HCT116 (cell line): ENCODE measurements at regions not wholly inside any gene's neighbourhood (a gene's known extent, or its start where the extent isn't known, plus 50 kb on each side); places are given as distances from the start of the nearest gene placed in this dataset.

Experiments used
- ATAC-seq: fragments of 200-7000 bp; cut with Tn5 transposase; 2 replicates; pipeline ENCODE4 v1.9.1; 2020; ENCODE audit warnings: mild to moderate bottlenecking, moderate library complexity
- BruUV-seq: library from RNA; stranded (reverse); fragments of 400-500 nt; replicated peaks from 2 replicates; lab custom pipeline; 2021; lab: Mats Ljungman, UMichigan
- CTCF ChIA-PET: fragments of 300-600 bp; sonication (Branson Sonifier 250); formaldehyde crosslinking; loops from one replicate; lab custom pipeline; 2021; ENCODE audit warnings: antibody characterized with exemption; lab: Charles Lee
- POLR2A ChIA-PET: fragments of 300-600, 350-600 bp; sonication (Branson Sonifier 250); formaldehyde crosslinking; loops from one replicate; lab custom pipeline; 2021; ENCODE audit warnings: antibody characterized with exemption; lab: Charles Lee
- RAD21 ChIA-PET, 2 experiments: fragments of 300-600 bp; sonication (Branson Sonifier 250); formaldehyde crosslinking; loops; one replicate each; lab custom pipeline; 2023; ENCODE audit warnings: low total read pairs in 2 of 2; ENCODE audit not compliant: uncharacterized antibody in 2 of 2, unreplicated experiment in 2 of 2, low non-redundant PET in 1 of 2; lab: Charles Lee
- DNase-seq: peaks from one replicate; pipeline ENCODE4 v3.0.0-alpha.2; 2010; ENCODE audit warnings: low read depth, low spot score
- H2AFZ ChIP-seq: fragments of 200-600 bp; shearing (Covaris generic), sonication (generic); 2 replicates; pipeline ENCODE4 v1.6.1; 2017; ENCODE audit warnings: low read depth, mixed run types, mixed read lengths, antibody characterized with exemption, low read length; ENCODE audit not compliant: poor library complexity, severe bottlenecking
- H3K27ac ChIP-seq: 2 replicates; pipeline ENCODE4 v1.5.1; 2012; ENCODE audit warnings: low read depth, low read length
- H3K27me3 ChIP-seq: fragments of 200-600 bp; sonication (generic); 2 replicates; pipeline ENCODE4 v1.6.1; 2016; ENCODE audit warnings: mixed run types, low read length, mixed read lengths; ENCODE audit not compliant: insufficient read depth
- H3K36me3 ChIP-seq, 2 experiments: fragments of 200-500 bp in 1 of 2; fragments of 200-600 bp in 1 of 2; sonication (Bioruptor generic) in 1 of 2; sonication (generic) in 1 of 2; 2 replicates each; pipeline versions ENCODE4 v1.5.1 to v1.6.1; 2014 to 2016; ENCODE audit warnings: low read length in 2 of 2, inconsistent platforms in 1 of 2, mixed read lengths in 1 of 2, mixed run types in 1 of 2; ENCODE audit not compliant: insufficient read depth in 2 of 2, control insufficient read depth in 1 of 2
- H3K4me1 ChIP-seq, 2 experiments: fragments of 200-600 bp in 1 of 2; sonication (generic) in 1 of 2; 2 replicates each; pipeline versions ENCODE4 v1.5.1 to v1.6.1; 2012 to 2017; ENCODE audit warnings: low read length in 2 of 2, inconsistent platforms in 1 of 2, mild to moderate bottlenecking in 1 of 2, mixed read lengths in 1 of 2, mixed run types in 1 of 2, moderate library complexity in 1 of 2; ENCODE audit not compliant: insufficient read depth in 2 of 2, control insufficient read depth in 1 of 2
- H3K4me2 ChIP-seq: fragments of 200-600 bp; sonication (generic); 2 replicates; pipeline ENCODE4 v1.6.1; 2017; ENCODE audit warnings: mixed run types, low read length, mixed read lengths
- H3K4me3 ChIP-seq, 2 experiments: fragments of 200-600 bp in 1 of 2; sonication (generic) in 1 of 2; replicated peaks in 1 of 2; 2 replicates each; pipeline ENCODE4 v1.5.1; 2011 to 2016; ENCODE audit warnings: low read length in 2 of 2, control low read depth in 1 of 2, low read depth in 1 of 2, mild to moderate bottlenecking in 1 of 2, mixed read lengths in 1 of 2, mixed run types in 1 of 2
- H3K79me2 ChIP-seq: fragments of 200-600 bp; sonication (generic); 2 replicates; pipeline ENCODE4 v1.6.1; 2017; ENCODE audit warnings: mild to moderate bottlenecking, mixed run types, low read length, moderate library complexity, mixed read lengths; ENCODE audit not compliant: insufficient read depth
- H3K9ac ChIP-seq: fragments of 200-600 bp; sonication (generic); 2 replicates; pipeline ENCODE4 v1.6.1; 2016; ENCODE audit warnings: low read length, mixed read lengths
- H3K9me2 ChIP-seq: fragments of 200-600 bp; sonication (generic), shearing (Covaris generic); 2 replicates; pipeline ENCODE4 v1.6.1; 2017; ENCODE audit warnings: mixed run types, mild to moderate bottlenecking, moderate library complexity; ENCODE audit not compliant: insufficient read depth
- H3K9me3 ChIP-seq, 2 experiments: fragments of 200-500 bp in 1 of 2; fragments of 200-600 bp in 1 of 2; sonication (Bioruptor generic) in 1 of 2; sonication (generic) in 1 of 2; 2 replicates each; pipeline ENCODE4 v1.6.1; 2014 to 2017; ENCODE audit warnings: low read length in 2 of 2, mixed read lengths in 2 of 2, inconsistent platforms in 1 of 2, low read depth in 1 of 2, mild to moderate bottlenecking in 1 of 2, mixed run types in 1 of 2, moderate library complexity in 1 of 2; ENCODE audit not compliant: control insufficient read depth in 1 of 2, insufficient read depth in 1 of 2
- H4K20me1 ChIP-seq: fragments of 200-600 bp; sonication (generic), shearing (Covaris generic); 2 replicates; pipeline ENCODE4 v1.6.1; 2017; ENCODE audit warnings: mixed run types, mild to moderate bottlenecking, moderate library complexity; ENCODE audit not compliant: insufficient read depth
- CBX3 ChIP-seq: IDR thresholded peaks from 2 replicates; pipeline ENCODE4 v1.6.1; 2012; ENCODE audit warnings: low read depth
- CTCF ChIP-seq, 3 experiments: fragments of 200-600 bp in 1 of 3; sonication (generic) in 1 of 3; IDR thresholded peaks in 2 of 3; conservative IDR thresholded peaks in 1 of 3; 2 replicates each; pipeline ENCODE4 v1.5.1; 2012 to 2017; ENCODE audit warnings: low read depth in 2 of 3, low read length in 2 of 3, antibody characterized with exemption in 1 of 3, borderline replicate concordance in 1 of 3, control low read depth in 1 of 3, mild to moderate bottlenecking in 1 of 3, mixed read lengths in 1 of 3, mixed run types in 1 of 3, moderate library complexity in 1 of 3; ENCODE audit not compliant: insufficient read depth in 1 of 3
- EGR1 ChIP-seq: IDR thresholded peaks from 2 replicates; pipeline ENCODE4 v1.6.1; 2012; ENCODE audit warnings: low read depth
- EZH2 ChIP-seq: fragments of 200-600 bp; sonication (generic); IDR thresholded peaks from 2 replicates; pipeline ENCODE4 v1.6.1; 2017; ENCODE audit warnings: antibody characterized with exemption, mixed run types
- EZH2phosphoT487 ChIP-seq: fragments of 200-600 bp; IDR thresholded peaks from 2 replicates; pipeline ENCODE4 v1.6.1; 2018; ENCODE audit warnings: antibody characterized with exemption, borderline replicate concordance
- MAX ChIP-seq: IDR thresholded peaks from 2 replicates; pipeline ENCODE4 v1.6.1; 2012
- POLR2AphosphoS5 ChIP-seq: IDR thresholded peaks from 2 replicates; pipeline ENCODE4 v1.6.1; 2011; ENCODE audit warnings: mild to moderate bottlenecking, low read depth, low read length, moderate library complexity
- SP1 ChIP-seq: IDR thresholded peaks from 2 replicates; pipeline ENCODE4 v1.6.1; 2012; ENCODE audit warnings: low read depth
- SRF ChIP-seq: IDR thresholded peaks from 2 replicates; pipeline ENCODE4 v1.6.1; 2012; ENCODE audit warnings: low read depth
- ZNF274 ChIP-seq: fragments of 200-500 bp; sonication (Bioruptor generic); IDR thresholded peaks from 2 replicates; pipeline ENCODE4 v1.6.1; 2014; ENCODE audit warnings: mild to moderate bottlenecking, low read depth, low read length, inconsistent platforms
- intact Hi-C: fragments of 100-400 bp; cut with micrococcal nuclease; formaldehyde crosslinking; loops from 2 replicates; pipeline ENCODE4 v1.10.0; 2022

GRCh38 chrX:149120459-149120858 is 384.6 kb downstream of the IDS start:
- H3K4me3 ChIP-seq, result no peak overlapping the region
- no peak for DNase-seq
- ATAC-seq, result no peak
- H3K9me3 ChIP-seq, result no peaks in the 10 kb centered on the region
- BruUV-seq, result no TSS peak
- ChIA-PET CTCF (no interaction called here), POLR2A (no interaction called here), RAD21 (no interaction called here)
- no peaks in the 10 kb centered on the region for H4K20me1 ChIP-seq
- no peaks in the 10 kb centered on the region for H3K36me3 ChIP-seq
- no peaks in the 10 kb centered on the region for H3K4me1 ChIP-seq
- TF ChIP-seq POLR2AphosphoS5 (no peak), CTCF (IDR thresholded peaks at IDR 0.05 in 2 of 3, conservative IDR thresholded peaks at IDR 0.05 in 1 of 3; ENCODE audit: borderline replicate concordance in 1 of 3, insufficient read depth in 1 of 3, low read depth in 2 of 3, low read length in 2 of 3) (no peak), EZH2 (no peak), ZNF274 (no peak), EZH2phosphoT487 (no peak), SP1 (no peak), EGR1 (no peak), MAX (no peak), CBX3 (no peak), SRF (no peak)
- H2AFZ ChIP-seq, result no peak overlapping the region
- no peaks in the 10 kb centered on the region for H3K9me2 ChIP-seq
- H3K4me2 ChIP-seq, result no peak overlapping the region
- H3K79me2 ChIP-seq, result no peaks in the 10 kb centered on the region
- no peak overlapping the region for H3K27ac ChIP-seq
- H3K9ac ChIP-seq, result no peak overlapping the region
- intact Hi-C loops, result no loop called here
- no peaks in the 10 kb centered on the region for H3K27me3 ChIP-seq
